Lower leg skin (tissue), 3 donors: ENCODE measurements at regions not wholly inside any gene's neighbourhood (a gene's known extent, or its start where the extent isn't known, plus 50 kb on each side); places are given as distances from the start of the nearest gene placed in this dataset.

Experiments used
- CTCF ChIP-seq, 3 donors: fragments of 450-650 bp; IDR thresholded peaks; one replicate each; pipeline ENCODE4 v1.5.1; 2016; ENCODE audit warnings: antibody characterized with exemption in 3 of 3, mild to moderate bottlenecking in 3 of 3, moderate library complexity in 2 of 3
- POLR2A ChIP-seq, 2 donors: fragments of 450-650 bp; IDR thresholded peaks; one replicate each; pipeline ENCODE4 v1.6.1; 2016 to 2017; ENCODE audit warnings: antibody characterized with exemption in 2 of 2, mild to moderate bottlenecking in 1 of 2, moderate library complexity in 1 of 2

- TF ChIP-seq CTCF (IDR thresholded peaks at IDR 0.05) (no peak), POLR2A (IDR thresholded peaks at IDR 0.05) (no peak)
Observed at GRCh38 chr2:64711252-64711800, 57.6 kb upstream of the SERTAD2 start.
